GM12891 (cell line): ENCODE measurements at regions not wholly inside any gene's neighbourhood (a gene's known extent, or its start where the extent isn't known, plus 50 kb on each side); places are given as distances from the start of the nearest gene placed in this dataset.

Source experiments
- PAX5 ChIP-seq: IDR thresholded peaks from 2 replicates; pipeline ENCODE4 v1.6.1; 2011; ENCODE audit warnings: low read length, moderate library complexity, mild to moderate bottlenecking; ENCODE audit not compliant: insufficient read depth, severe bottlenecking
- POLR2AphosphoS5 ChIP-seq: IDR thresholded peaks from 2 replicates; pipeline ENCODE4 v1.6.1; 2011; ENCODE audit warnings: low read depth, low read length, control low read depth

- TF ChIP-seq POLR2AphosphoS5 (no peak), PAX5 (no peak)
Measured at GRCh38 chr11:80960381-80961029, 1519.7 kb upstream of the TENM4 start.
